ENCODE measurements at regions not wholly inside any gene's neighbourhood (a gene's known extent, or its start where the extent isn't known, plus 50 kb on each side); places are given as distances from the start of the nearest gene placed in this dataset.

DNA sequence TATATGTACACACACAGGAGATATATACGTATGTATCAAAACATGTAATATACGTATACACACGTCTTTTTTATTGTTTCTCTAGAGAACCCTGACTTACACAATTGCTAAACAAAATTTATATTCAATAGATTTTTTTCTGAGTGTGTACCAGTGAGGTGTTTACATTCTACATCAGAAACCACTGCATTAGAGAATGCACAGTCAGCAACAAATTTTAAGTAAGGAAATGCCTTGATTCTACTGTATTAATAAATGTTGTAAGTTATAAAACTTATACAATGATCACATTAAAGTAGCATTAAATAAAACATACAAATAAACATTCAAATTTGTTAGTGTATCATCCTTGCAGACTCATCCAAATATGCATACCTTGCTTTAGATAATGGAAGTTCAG, 376.4 kb upstream of the FAM98A start:
- Histone ChIP-seq H3K27ac (ENCODE audit: low read depth in 1 of 2, low read length in 2 of 2) (no peak overlapping the region), H3K27me3 (ENCODE audit: control insufficient read depth in 4 of 4, insufficient read depth in 4 of 4, low read length in 3 of 4) (peaks cover 0 to 2% (median 0%) of the 10 kb centered on the region in 4 donors)

More for the DNA sequence above, 376.4 kb upstream of the FAM98A start:
- TF ChIP-seq CTCF (IDR thresholded peaks at IDR 0.05; ENCODE audit: low read depth, low read length, missing input control) (no peak), REST (IDR thresholded peaks at IDR 0.05) (no peak), JUND (IDR thresholded peaks at IDR 0.05) (no peak), SP1 (IDR thresholded peaks at IDR 0.05) (no peak), FOXA2 (IDR thresholded peaks at IDR 0.05) (no peak), RAD21 (IDR thresholded peaks at IDR 0.05) (no peak), HNF4A (conservative IDR thresholded peaks at IDR 0.05) (no peak), YY1 (IDR thresholded peaks at IDR 0.05) (no peak), EGR1 (IDR thresholded peaks at IDR 0.05; ENCODE audit: low read depth in 2 of 2) (no peak), RXRA (IDR thresholded peaks at IDR 0.05) (no peak), NR2F2 (IDR thresholded peaks at IDR 0.05) (no peak), TAF1 (conservative IDR thresholded peaks at IDR 0.05) (no peak), FOXA1 (IDR thresholded peaks at IDR 0.05) (no peak), HNF4G (IDR thresholded peaks at IDR 0.05) (no peak), GABPA (IDR thresholded peaks at IDR 0.05 in 1 of 2, conservative IDR thresholded peaks at IDR 0.05 in 1 of 2) (no peak), MAX (IDR thresholded peaks at IDR 0.05) (no peak)
- TF ChIP-seq, protein P1, sequence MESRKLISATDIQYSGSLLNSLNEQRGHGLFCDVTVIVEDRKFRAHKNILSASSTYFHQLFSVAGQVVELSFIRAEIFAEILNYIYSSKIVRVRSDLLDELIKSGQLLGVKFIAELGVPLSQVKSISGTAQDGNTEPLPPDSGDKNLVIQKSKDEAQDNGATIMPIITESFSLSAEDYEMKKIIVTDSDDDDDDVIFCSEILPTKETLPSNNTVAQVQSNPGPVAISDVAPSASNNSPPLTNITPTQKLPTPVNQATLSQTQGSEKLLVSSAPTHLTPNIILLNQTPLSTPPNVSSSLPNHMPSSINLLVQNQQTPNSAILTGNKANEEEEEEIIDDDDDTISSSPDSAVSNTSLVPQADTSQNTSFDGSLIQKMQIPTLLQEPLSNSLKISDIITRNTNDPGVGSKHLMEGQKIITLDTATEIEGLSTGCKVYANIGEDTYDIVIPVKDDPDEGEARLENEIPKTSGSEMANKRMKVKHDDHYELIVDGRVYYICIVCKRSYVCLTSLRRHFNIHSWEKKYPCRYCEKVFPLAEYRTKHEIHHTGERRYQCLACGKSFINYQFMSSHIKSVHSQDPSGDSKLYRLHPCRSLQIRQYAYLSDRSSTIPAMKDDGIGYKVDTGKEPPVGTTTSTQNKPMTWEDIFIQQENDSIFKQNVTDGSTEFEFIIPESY (IDR thresholded peaks at IDR 0.05) = no peak
- TF ChIP-seq, protein P2, sequence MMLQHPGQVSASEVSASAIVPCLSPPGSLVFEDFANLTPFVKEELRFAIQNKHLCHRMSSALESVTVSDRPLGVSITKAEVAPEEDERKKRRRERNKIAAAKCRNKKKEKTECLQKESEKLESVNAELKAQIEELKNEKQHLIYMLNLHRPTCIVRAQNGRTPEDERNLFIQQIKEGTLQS (IDR thresholded peaks at IDR 0.05) = no peak
- Histone ChIP-seq H3K4me3 (ENCODE audit: low read depth in 1 of 3, low read length in 3 of 3) (no peak overlapping the region), H3K9me3 (ENCODE audit: control insufficient read depth in 4 of 4, low read length in 3 of 4) (no peaks in the 10 kb centered on the region), H3K9ac (ENCODE audit: low read depth in 1 of 2, low read length in 2 of 2) (no peak overlapping the region), H3K4me1 (ENCODE audit: control insufficient read depth in 4 of 4, insufficient read depth in 4 of 4, low read length in 3 of 4) (no peaks in the 10 kb centered on the region), H3K36me3 (ENCODE audit: control insufficient read depth in 4 of 4, insufficient read depth in 3 of 4, low read depth in 1 of 4, low read length in 3 of 4) (no peaks in the 10 kb centered on the region)
- DNase-seq (ENCODE audit: low spot score) = no peak
- WGBS = 84% methylated on average over 3 of the region's 3 CpGs
